HEK293 (cell line): ENCODE measurements at regions not wholly inside any gene's neighbourhood (a gene's known extent, or its start where the extent isn't known, plus 50 kb on each side); places are given as distances from the start of the nearest gene placed in this dataset.
"Not testable (repeated sequence)": the region's sequence is repeated elsewhere in the genome, so short reads cannot be mapped to it uniquely, and the experiment has no call there.

Experiments
- CTCF ChIA-PET: fragments of 350-600 bp; formaldehyde crosslinking; extraction: SDS; loops from one replicate; lab custom pipeline; 2021; ENCODE audit warnings: antibody characterized with exemption; lab: Yijun Ruan, JAX
- POLR2A ChIA-PET: fragments of 300-600 bp; formaldehyde crosslinking; extraction: SDS; loops from one replicate; lab custom pipeline; 2020; ENCODE audit warnings: antibody characterized with exemption, inconsistent platforms; lab: Yijun Ruan, JAX
- H3K27ac ChIP-seq: fragments of 200-500 bp; sonication (Bioruptor generic); 2 replicates; pipeline ENCODE4 v1.5.1; 2014; ENCODE audit warnings: low read depth, low read length, control low read depth, inconsistent platforms; ENCODE audit errors: extremely low read depth
- H3K36me3 ChIP-seq, 2 experiments: fragments of 200-500 bp in 1 of 2; sonication (Bioruptor generic) in 1 of 2; 1 replicate in 1 of 2; 2 replicates in 1 of 2; pipeline ENCODE4 v1.5.1; 2014 to 2017; ENCODE audit warnings: inconsistent platforms in 2 of 2, low read length in 2 of 2; ENCODE audit not compliant: control insufficient read depth in 2 of 2, insufficient read depth in 1 of 2
- H3K4me1 ChIP-seq: fragments of 200-500 bp; sonication (Bioruptor generic); 2 replicates; pipeline ENCODE4 v1.5.1; 2014; ENCODE audit warnings: mild to moderate bottlenecking, low read length, inconsistent platforms; ENCODE audit not compliant: control insufficient read depth, insufficient read depth
- H3K4me3 ChIP-seq: 2 replicates; pipeline ENCODE4 v1.5.1; 2011; ENCODE audit warnings: low read depth, mild to moderate bottlenecking, control low read depth, low read length, moderate library complexity
- H3K9me3 ChIP-seq: fragments of 200-500 bp; sonication (Bioruptor generic); 2 replicates; pipeline ENCODE4 v1.5.1; 2014; ENCODE audit warnings: low read depth, low read length, inconsistent platforms; ENCODE audit not compliant: control insufficient read depth, insufficient read depth
- ELK4 ChIP-seq: IDR thresholded peaks from 2 replicates; pipeline ENCODE4 v1.6.1; 2011; ENCODE audit warnings: mild to moderate bottlenecking, low read depth, low read length, borderline replicate concordance
- TRIM28 ChIP-seq: IDR thresholded peaks from 2 replicates; pipeline ENCODE4 v1.6.1; 2011; ENCODE audit warnings: low read length, control low read depth, borderline replicate concordance
- TSHZ1 ChIP-seq: fragments of 450-650 bp; formaldehyde crosslinking; IDR thresholded peaks from 2 replicates; pipeline ENCODE4 v1.5.1; 2016; ENCODE audit warnings: missing biosample characterization, missing genetic modification characterization, borderline replicate concordance
- ZBTB21 ChIP-seq: fragments of 450-650 bp; formaldehyde crosslinking; IDR thresholded peaks from 2 replicates; pipeline ENCODE4 v1.5.1; 2017; ENCODE audit warnings: missing biosample characterization, missing genetic modification characterization
- ZBTB7A ChIP-seq: fragments of 450-650 bp; formaldehyde crosslinking; IDR thresholded peaks from 2 replicates; pipeline ENCODE4 v1.5.1; 2016; ENCODE audit warnings: low read depth, missing biosample characterization, missing genetic modification characterization
- ZNF248 ChIP-seq: fragments of 450-650 bp; formaldehyde crosslinking; IDR thresholded peaks from 2 replicates; pipeline ENCODE4 v1.5.1; 2017; ENCODE audit warnings: missing biosample characterization, missing genetic modification characterization
- ZNF266 ChIP-seq: fragments of 450-650 bp; formaldehyde crosslinking; IDR thresholded peaks from 2 replicates; pipeline ENCODE4 v1.5.1; 2016; ENCODE audit warnings: missing biosample characterization, missing genetic modification characterization, low read depth
- ZNF292 ChIP-seq: fragments of 450-650 bp; formaldehyde crosslinking; IDR thresholded peaks from 2 replicates; pipeline ENCODE4 v1.5.1; 2016; ENCODE audit warnings: low read depth, missing biosample characterization, missing genetic modification characterization, borderline replicate concordance
- ZNF416 ChIP-seq: fragments of 450-650 bp; formaldehyde crosslinking; IDR thresholded peaks from 2 replicates; pipeline ENCODE4 v1.5.1; 2016; ENCODE audit warnings: missing biosample characterization, missing genetic modification characterization
- ZNF423 ChIP-seq: fragments of 450-650 bp; formaldehyde crosslinking; IDR thresholded peaks from 2 replicates; pipeline ENCODE4 v1.5.1; 2016; ENCODE audit warnings: missing biosample characterization, missing genetic modification characterization
- ZNF558 ChIP-seq: fragments of 450-650 bp; formaldehyde crosslinking; IDR thresholded peaks from 2 replicates; pipeline ENCODE4 v1.5.1; 2016; ENCODE audit warnings: missing biosample characterization, missing genetic modification characterization
- ZNF792 ChIP-seq: fragments of 450-650 bp; formaldehyde crosslinking; IDR thresholded peaks from 2 replicates; pipeline ENCODE4 v1.5.1; 2016; ENCODE audit warnings: missing biosample characterization, missing genetic modification characterization
- ZNF830 ChIP-seq: fragments of 450-650 bp; IDR thresholded peaks from 2 replicates; pipeline ENCODE4 v1.5.0; 2018; ENCODE audit warnings: missing biosample characterization, missing genetic modification characterization, low read depth, mild to moderate bottlenecking, moderate library complexity
- TF ChIP-seq, protein P1 (sequence below): fragments of 450-650 bp; formaldehyde crosslinking; IDR thresholded peaks from 2 replicates; pipeline ENCODE4 v1.5.1; 2017; ENCODE audit warnings: missing biosample characterization, mild to moderate bottlenecking, missing genetic modification characterization, moderate library complexity
- TF ChIP-seq, protein P2 (sequence below): fragments of 450-650 bp; formaldehyde crosslinking; IDR thresholded peaks from 2 replicates; pipeline ENCODE4 v1.5.1; 2016; ENCODE audit warnings: missing biosample characterization, missing genetic modification characterization

- TF ChIP-seq ZNF416 (tag by site-specific recombination) (no peak), ZBTB21 (no peak), ZBTB7A (tag by site-specific recombination) (no peak), ZNF266 (no peak), TRIM28 (no peak)
Measured at GRCh38 chr12:13530966-13531365, 334.4 kb downstream of the EMP1 start (continued).

GRCh38 chr12:13526185-13526921, 329.8 kb downstream of the EMP1 start:
- POLR2A ChIA-PET, result not testable (repeated sequence)

DNA sequence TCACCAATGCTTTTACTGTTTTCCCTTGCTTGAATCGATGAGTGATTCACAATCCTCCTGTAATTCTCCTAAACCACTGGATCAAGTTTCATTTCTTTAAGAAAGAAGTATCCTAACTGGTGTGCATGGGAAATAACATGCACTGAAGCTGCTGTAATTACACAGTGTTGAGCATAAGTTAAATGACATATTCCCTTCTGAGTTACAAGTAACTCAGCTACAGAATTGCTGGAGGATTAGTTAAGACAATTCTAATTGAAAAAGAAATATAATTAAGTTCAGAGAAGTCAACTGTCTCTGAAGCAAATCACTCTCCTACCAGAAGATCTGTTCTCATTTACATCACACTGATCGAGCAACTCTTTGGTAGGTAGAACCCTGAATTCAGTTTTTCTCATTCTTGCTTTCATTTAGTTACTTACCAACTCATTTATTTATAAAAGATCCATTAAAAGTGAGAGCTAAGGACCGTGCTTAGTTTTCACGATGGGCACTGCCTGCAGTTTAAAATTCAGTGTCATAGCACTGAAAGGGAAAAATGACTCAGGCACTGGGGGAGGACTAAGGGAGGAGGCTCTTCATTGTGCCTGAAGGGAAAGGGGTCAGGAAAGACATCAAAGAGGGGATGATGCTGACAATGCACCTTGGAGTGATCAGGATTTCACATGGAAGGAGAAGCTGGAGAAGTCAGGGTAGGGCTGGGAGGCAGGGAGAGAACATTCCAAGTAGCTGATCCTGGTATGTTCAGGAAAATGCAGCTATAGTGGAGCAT, 327.2 kb downstream of the EMP1 start:
- H3K36me3 ChIP-seq, result no peaks in the 10 kb centered on the region
- no peak overlapping the region for H3K27ac ChIP-seq
- H3K4me3 ChIP-seq, result no peak overlapping the region
- ChIA-PET POLR2A (no interaction called here), CTCF (interaction anchor here (0.7 to 1.9 kb wide), 2 partner anchors 11 to 137 kb away, joined by 3 to 15 read pairs; no protein-coding TSS in a partner anchor)
- no peaks in the 10 kb centered on the region for H3K4me1 ChIP-seq
- TF ChIP-seq, protein P1, sequence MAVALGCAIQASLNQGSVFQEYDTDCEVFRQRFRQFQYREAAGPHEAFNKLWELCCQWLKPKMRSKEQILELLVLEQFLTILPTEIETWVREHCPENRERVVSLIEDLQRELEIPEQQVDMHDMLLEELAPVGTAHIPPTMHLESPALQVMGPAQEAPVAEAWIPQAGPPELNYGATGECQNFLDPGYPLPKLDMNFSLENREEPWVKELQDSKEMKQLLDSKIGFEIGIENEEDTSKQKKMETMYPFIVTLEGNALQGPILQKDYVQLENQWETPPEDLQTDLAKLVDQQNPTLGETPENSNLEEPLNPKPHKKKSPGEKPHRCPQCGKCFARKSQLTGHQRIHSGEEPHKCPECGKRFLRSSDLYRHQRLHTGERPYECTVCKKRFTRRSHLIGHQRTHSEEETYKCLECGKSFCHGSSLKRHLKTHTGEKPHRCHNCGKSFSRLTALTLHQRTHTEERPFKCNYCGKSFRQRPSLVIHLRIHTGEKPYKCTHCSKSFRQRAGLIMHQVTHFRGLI (tag by site-specific recombination), result no peak
- TF ChIP-seq ZNF423 (tag by site-specific recombination) (no peak), ZBTB7A (tag by site-specific recombination) (no peak), TSHZ1 (tag by site-specific recombination) (no peak), ZNF792 (tag by site-specific recombination) (no peak), ZNF558 (no peak), ZNF292 (tag by site-specific recombination) (no peak), ZNF830 (tag by site-specific recombination) (no peak), ZNF248 (tag by site-specific recombination) (no peak), ELK4 (no peak)
- TF ChIP-seq, protein P2, sequence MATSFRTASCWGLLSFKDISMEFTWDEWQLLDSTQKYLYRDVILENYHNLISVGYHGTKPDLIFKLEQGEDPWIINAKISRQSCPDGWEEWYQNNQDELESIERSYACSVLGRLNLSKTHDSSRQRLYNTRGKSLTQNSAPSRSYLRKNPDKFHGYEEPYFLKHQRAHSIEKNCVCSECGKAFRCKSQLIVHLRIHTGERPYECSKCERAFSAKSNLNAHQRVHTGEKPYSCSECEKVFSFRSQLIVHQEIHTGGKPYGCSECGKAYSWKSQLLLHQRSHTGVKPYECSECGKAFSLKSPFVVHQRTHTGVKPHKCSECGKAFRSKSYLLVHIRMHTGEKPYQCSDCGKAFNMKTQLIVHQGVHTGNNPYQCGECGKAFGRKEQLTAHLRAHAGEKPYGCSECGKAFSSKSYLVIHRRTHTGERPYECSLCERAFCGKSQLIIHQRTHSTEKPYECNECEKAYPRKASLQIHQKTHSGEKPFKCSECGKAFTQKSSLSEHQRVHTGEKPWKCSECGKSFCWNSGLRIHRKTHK, result no peak
- H3K9me3 ChIP-seq, result no peaks in the 10 kb centered on the region

More at GRCh38 chr12:13526185-13526921, 329.8 kb downstream of the EMP1 start:
- CTCF ChIA-PET, H3K9me3 ChIP-seq, H3K4me3 ChIP-seq, H3K4me1 ChIP-seq, H3K36me3 ChIP-seq, H3K27ac ChIP-seq: not testable (repeated sequence)
